HG03064 (cell line): ENCODE measurements at regions not wholly inside any gene's neighbourhood (a gene's known extent, or its start where the extent isn't known, plus 50 kb on each side); places are given as distances from the start of the nearest gene placed in this dataset.
"Not testable (repeated sequence)": the region's sequence is repeated elsewhere in the genome, so short reads cannot be mapped to it uniquely, and the experiment has no call there.

Experiments used
- ATAC-seq: cut with Tn5 transposase; IDR thresholded peaks from one replicate; pipeline ENCODE4 v1.9.1; 2021; ENCODE audit warnings: low read depth; ENCODE audit not compliant: unreplicated experiment

DNA sequence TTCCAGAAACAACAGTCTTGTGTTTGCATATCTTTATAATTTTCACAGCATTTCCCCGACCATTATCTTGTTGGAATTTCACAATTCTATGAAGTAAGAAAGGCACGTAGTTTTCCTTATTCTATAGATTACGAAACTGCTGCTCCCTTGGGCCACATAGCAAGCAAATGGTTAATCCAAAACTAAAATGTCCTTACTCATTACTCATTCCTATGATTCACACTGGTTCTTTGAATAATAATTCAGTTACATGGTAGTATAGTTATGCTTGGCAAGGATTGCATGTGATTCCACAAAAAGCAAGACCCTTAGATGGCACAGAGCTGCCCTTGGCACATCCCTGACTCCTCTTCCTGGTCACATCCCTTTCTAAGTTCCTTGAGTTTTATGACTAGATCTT is 51.2 kb downstream of the OR13H1 start:
- no peak for ATAC-seq

DNA sequence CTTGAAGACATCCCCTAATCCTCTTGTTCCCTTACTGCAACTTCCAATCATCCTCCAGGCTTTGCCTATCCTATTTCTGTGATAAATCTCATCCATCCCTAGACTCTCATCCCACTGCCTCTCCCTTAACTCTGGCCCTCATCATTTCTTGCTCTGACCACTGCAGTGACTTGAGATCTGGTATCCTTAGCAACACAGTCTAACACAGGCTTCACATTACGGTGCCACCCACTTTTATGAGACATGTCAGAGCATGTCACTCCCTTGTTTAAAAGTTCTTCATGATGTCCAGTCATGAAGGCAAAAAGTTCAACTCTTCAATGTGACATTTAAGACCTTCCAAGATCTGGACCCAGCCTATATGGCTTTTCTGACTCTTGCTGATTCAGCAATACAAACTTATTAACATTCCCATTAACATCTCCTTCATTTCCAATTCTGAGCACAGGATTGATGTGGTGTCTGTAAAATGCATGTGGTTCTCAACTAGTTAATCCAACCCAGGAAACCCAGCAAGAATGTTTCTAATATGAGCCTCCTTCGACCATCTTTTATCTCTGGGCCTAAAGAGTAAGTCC is 64.0 kb downstream of the OR13H1 start:
- no peak for ATAC-seq

DNA sequence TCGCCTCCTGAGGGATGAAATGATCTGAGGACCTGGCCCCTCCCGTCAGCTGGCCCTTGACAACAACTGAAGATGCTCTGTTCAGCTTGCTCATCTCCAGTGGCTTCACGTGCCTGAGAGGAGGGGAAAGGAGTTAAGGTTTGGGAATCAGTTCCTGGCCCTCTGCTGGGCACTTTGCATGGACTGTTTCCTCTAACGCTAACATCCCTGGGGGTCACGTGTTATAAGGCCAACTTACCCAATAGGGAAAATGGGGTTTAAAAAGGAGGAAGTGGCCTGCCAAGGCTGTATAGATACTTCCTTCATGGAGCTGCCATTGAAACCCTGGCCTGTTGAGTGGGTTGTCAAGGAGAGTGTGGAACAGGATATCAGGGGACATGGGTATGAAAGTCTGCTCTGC is 65.6 kb downstream of the OR13H1 start:
- no peak for ATAC-seq

DNA sequence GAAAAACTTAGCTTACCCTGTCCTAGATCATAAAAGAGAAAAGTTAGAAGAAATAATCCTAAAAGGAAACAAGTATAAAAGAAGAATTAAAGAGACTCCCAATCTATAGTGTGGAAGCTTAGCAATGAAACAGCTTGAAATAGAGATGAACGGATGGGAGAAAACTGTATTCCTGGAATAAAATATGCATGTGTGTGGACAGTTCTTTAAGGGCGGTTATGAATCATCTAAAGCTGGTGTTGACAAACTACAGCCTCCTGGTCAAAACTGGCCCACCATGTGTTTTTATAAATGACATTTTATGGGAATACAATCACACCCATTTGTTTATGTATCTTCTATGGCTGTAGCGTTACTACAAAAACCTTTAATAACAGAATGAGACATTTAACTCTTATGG is 69.4 kb downstream of the OR13H1 start:
- ATAC-seq: no peak

DNA sequence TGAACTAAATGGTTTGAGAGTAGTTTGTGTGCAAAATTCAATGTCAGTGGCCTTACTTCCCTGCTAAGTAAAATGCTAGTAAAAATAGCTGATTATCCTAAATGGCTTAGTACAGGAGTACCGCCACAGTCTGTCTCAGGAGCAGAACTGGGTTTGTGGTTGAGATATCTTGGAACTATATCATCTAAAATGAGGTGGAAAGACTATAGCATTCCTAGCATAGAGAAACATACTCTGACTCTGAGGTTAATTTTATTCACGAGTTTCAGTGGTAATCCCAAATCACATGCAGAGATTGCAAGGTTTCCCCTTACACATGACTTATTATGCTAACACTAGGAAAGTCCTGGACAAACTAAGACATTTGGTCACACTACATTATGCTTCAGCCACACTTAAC is 70.4 kb downstream of the OR13H1 start:
- no peak for ATAC-seq

DNA sequence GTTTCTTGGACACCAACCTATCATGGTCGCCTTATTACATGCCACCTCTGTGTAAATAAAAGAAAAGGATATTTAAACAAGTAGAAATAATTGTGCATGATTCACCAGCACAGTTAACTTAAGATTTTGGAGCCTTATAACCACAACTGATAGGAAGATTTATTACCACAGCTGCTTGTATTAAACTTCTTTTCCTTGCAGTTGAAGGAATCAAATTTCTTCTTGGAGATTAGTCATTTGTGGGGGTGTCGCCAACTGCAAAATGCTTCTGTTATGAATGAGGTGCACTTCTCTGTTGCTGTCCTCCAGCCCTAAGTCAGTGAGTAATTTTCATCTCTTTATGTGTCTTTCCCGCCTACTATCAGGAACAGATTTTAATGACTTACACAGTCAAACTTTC is 73.3 kb downstream of the OR13H1 start:
- no peak for ATAC-seq

DNA sequence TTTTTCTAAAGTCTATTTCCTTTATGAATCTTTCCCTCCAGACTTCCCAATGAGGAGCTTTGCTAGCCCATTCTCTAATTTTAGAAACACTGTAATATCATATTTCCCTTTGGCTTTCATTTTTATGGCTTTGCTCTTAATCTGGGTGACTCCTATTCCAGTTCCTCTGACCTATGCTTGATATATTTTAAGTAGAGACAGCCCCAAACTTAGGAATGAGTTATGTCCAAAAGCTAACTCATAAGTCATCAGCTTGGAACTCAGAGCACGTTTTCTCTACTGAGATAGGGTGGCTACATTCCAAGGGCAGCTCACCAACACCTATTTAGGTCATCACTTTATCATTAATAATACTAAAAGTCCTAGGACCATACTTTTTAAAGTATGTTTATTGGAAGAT is 77.8 kb downstream of the OR13H1 start:
- no peak for ATAC-seq

DNA sequence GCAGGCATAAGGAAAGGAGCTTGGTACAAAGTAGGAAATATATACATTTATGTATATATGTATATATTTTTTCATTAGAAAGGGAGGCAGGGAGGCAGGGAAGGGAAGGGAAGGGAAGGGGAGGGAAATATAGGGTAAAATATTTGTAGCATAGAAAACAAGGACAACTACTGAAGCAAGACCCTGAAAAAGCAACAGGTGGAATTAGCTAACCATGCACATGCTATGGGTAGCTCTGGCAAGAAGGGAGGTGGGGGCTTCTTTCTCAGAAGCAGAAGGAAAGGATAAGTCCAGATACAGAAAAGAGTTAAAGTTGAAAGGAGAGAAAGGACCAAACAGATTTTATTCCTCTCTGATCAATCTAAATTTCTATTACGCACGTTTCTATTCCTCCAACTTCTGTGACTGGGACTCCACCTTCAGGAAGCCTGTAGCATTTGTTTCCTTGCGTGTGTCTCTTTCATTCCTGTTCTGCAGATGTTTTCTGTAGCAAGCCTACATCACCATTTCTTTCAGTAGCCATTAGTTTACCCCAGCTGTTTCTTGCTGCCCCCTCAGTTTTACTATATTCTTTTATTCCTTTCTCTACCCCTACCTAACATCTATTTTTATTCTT is 82.9 kb downstream of the OR13H1 start:
- no peak for ATAC-seq

DNA sequence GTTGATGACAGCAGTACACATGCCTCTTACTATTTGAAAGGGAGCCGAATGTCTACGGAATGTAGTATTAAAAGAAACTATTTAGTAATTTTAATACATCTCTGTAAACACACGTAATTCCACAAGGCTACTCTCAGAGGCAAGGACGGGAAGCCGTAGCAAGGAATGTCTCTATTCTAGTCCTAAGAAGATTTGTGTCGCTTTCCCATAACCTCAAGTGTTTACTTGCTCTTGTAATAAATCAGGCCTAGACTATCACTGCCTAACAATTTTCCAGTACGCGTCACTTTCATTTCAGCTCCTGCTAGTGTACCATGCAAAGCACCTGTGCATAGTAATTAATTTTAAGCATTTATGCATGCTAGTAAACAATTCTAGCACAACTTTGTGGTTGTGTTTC is 86.7 kb downstream of the OR13H1 start:
- no peak for ATAC-seq

DNA sequence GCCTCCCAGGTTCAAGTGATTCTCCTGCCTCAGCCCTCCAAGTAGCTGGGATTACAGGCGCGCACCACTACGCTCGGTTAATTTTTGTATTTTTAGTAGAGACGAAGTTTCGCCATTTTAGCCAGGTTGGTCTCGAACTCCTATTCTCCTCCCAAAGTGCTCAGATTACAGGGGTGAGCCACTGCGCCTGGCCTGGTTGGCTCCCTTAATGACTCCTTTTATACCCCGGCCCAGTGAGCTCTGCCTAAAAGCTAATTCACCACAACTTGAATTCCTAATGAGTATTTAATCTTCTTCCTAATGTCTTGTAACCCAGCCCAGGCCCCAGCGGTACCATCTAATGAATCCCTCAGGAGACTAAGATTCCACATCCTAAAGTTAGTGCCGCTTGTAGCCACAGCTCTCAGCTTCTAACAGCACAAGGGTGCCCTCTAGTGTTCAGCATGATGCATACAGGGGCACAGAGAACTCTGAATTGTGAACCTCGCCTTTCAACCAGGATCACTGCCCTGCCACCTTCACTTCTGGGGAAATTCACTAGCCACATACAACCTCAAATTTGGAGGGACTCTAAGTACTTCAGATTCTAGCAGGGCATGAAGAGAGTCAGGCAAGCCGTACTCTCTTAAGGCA is 89.5 kb downstream of the OR13H1 start:
- ATAC-seq: peak; percentile 85

DNA sequence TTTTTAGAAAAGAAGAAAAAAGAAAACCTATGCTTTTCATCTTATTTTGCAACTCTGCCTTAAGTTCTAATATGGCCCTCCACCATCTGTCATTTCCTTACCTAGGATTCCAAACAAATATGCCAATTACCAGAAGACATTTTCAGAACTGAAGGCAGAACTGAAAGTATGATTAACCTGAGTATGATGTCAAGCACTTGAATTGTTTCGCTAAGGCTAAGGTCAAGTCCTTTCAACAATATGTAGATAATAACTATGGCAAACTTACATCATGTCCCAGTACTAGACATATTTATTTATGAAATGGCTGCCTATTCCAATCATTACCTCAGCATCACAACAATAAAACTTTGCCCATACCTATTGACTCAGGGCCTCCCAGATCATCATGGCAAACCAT is 91.0 kb downstream of the OR13H1 start:
- no peak for ATAC-seq

DNA sequence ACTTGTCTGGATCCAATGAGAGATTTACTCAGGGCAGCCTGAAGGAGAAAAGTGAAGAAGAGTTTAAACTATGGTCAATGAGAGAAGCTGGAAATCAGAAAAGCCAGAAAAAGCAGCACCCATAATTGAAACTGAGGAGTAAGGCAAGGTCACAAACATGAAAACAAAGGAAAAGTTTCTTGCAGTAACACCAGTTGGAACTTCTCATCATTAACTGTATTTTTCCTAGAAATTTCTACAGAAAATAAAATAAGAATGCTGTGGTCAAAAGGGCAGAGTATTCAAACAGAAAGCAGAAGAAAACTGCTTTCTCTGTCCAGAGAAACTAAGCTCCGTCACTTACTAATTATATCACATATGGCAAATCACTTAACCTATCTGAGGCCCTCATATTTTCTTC is 102.2 kb downstream of the OR13H1 start:
- no peak for ATAC-seq

DNA sequence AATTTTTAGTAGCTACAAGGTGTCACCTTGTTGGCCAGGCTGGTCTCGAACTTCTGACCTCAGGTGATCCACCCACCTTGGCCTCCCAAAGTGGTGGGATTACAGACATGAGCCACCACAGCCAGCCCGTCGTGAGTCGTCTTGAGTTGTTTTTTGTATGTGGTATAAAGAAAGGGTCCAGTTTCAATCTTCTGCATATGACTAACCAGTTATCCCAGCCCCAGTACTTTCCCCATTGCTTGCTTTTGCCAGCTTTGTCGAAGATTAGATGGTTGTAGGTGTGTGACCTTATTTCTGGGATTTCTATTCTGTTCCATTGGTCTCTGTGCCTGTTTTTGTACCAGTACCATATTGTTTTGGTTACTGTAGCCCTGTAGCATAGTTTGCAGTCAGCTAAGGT is 105.9 kb downstream of the OR13H1 start:
- no peak for ATAC-seq

DNA sequence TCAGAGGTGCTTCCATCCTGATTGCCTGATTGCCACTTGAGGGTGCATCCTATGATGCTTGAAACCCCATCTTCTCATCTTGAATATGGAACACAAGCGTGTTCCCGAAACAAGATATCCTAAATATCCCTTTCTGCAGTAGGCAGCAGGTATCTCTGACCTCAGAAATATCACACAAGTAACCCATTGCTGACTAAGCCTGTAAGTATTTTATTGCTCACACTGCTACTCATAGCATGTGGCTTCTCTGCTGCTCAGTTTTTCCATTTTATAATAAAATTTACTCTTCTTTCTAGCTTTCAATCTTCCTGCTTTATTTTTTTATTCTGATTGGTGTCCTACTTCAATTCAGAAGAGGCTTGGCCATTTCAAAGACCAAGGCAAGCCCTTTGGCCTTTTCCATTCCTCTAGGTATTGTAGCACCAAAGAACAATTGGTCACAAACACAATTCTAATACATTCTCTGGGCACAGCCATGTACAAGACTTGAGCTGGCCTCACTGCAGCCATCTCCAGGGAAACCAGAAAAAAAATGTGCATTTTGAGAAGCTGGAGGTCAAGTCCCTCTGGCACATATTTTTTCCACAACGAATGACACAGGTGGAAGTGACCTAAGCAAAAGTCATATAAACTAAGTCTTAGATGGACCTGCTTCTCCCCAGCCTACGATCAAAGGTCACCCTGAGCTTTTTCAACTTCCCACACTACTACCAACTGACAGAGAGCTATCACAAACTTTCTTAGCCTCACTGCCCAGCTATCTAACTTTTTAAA is 107.0 kb downstream of the OR13H1 start:
- ATAC-seq: no peak

DNA sequence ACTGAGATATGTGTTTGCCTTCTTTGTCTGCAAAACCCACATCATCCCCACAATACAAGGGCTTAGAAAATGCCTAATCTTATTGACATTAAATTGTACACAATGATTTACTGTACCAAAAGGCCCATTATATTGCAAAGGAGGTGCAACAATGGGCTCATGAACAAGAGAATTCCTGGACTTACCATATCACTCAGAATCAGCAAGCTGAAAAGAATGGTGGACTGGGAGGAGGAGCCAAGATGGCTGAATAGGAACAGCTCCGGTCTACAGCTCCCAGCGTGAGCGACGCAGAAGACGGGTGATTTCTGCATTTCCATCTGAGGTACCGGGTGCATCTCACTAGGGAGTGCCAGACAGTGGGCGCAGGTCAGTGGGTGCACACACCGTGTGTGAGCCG is 119.9 kb downstream of the OR13H1 start:
- not testable (repeated sequence) for ATAC-seq

DNA sequence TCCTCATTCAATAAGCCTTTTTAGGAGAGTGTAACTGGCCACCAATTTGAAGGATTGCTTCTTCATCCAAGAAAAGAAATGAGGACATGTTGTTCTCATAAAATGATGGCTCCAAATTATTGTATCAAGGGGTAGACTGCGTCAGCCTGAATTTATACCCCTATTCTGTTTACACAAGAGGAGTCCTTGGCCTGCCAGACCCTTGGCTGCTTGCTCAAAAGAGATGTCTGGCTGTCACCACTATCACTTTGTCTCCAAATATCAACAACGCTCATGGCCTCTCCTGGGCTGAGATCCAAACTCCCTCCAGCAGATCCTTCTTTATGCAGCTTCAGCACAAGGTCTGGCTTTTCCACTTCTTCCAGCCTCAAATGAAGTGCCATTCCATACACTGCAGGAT is 127.9 kb downstream of the OR13H1 start:
- ATAC-seq: no peak

DNA sequence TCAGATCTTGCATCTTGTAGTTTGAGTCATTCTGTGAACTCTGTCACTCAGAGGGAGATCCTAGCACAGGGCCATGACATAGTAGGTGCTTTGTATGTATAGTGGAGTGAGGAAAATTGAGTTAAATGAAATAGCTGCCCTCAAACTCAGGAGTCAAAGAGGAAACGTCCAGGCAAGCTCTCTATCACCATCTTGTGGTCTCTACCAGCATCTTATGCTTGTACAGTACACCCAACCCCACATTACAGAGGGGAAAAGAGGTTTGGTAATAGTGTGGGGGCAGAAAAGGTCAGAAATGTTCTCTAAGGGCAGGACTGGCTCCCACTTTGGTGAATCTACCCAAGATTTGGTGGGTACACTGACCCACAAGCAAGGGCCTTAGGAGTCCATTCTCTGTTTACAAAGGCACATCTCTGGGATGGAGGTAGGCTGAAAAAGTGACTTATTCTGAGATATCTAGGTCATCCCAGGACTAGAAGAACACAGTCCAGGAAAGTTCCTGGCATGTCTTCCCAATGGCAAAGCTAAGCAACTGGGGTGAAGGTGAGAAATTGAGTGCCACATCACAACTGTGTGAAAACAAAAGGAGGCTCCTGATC is 131.8 kb downstream of the OR13H1 start:
- ATAC-seq: no peak

DNA sequence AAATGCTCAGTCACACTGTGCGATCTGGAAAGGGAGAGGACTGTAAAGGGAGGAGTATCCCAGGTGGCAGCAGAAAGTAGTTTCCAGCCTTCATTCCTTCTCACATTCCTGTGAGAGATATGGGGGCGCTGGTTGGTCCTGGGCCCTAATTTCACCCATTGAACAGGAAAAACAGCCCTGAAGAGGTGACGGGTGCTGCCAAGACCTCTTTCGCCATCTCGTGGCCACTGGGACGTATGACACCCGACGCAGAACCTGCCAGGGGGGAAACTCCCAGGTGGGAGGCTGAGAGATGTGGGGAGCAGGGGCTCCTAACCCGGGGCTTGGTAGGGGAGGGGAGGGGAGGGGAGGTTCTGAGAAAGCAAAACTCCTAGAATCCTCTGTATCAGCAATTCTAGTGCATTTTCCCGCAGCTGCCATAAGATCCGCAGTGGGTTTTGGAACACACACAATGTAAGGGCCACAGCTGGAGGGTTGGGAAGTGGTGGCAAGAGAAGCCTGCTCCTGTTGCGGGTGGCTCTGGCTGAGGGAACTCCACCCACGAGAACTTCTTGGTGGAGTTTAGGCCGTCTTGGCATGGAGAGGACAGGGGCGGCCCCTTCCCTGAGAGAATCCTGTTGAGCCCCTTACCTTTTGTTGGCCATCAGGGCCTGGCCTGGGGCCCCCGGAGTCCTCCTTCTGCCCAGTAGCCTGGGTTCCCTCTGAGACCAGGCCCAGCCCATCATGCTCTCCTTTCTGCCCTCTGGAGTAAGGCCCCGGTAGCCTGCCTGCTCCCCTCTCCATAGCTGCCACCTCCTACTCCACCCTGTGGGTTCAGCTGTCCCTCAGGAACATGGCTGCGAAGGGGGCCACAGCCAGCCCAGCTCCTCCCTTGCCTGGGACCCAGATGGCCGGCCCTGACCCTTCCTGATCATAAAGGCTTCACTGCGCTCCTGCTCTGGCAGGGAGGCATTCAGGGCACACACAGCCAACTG is 134.1 kb downstream of the OR13H1 start:
- no peak for ATAC-seq

DNA sequence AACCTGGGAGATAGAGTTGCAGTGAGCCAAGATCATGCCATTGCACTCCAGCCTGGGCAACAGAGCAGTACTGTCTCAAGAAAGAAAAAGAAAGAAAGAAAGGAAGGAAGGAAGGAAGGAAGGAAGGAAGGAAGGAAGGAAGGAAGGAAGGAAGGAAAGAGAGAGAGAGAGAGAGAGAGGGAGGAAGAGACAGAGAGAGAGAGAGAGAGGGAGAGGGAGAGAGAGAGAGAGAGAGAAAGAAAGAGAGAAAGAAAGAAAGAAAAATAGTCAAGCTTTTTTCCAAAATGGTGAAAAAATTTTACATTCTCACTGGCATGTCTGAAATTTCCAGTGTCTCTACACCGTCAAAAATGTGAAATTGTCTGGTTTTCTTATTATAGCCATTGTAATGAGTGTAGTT is 138.9 kb downstream of the OR13H1 start:
- ATAC-seq: not testable (repeated sequence)

DNA sequence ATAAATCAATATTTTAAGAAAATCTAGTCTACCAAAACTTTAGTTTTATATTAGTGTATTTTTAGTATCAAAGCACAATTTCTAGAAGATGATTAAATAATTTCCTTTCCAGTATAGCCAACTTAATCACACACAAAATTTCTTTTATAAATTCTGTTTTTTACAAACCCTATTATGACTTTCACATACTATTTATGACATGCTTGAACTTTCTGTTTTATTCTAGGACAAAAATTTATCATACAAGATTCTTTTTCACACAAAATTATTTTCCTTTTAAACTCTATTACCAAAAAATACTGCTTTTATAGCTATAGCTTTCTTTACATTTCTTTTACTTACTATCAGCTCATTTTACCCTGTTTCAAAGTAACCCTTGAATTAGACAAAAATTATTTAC is 149.5 kb downstream of the OR13H1 start:
- no peak for ATAC-seq
